ENCODE measurements at regions not wholly inside any gene's neighbourhood (a gene's known extent, or its start where the extent isn't known, plus 50 kb on each side); places are given as distances from the start of the nearest gene placed in this dataset.

GRCh38 chr3:51588724-51589123 lies 50.2 kb downstream of the RAD54L2 start (continued):
- TF ChIP-seq, protein P1, sequence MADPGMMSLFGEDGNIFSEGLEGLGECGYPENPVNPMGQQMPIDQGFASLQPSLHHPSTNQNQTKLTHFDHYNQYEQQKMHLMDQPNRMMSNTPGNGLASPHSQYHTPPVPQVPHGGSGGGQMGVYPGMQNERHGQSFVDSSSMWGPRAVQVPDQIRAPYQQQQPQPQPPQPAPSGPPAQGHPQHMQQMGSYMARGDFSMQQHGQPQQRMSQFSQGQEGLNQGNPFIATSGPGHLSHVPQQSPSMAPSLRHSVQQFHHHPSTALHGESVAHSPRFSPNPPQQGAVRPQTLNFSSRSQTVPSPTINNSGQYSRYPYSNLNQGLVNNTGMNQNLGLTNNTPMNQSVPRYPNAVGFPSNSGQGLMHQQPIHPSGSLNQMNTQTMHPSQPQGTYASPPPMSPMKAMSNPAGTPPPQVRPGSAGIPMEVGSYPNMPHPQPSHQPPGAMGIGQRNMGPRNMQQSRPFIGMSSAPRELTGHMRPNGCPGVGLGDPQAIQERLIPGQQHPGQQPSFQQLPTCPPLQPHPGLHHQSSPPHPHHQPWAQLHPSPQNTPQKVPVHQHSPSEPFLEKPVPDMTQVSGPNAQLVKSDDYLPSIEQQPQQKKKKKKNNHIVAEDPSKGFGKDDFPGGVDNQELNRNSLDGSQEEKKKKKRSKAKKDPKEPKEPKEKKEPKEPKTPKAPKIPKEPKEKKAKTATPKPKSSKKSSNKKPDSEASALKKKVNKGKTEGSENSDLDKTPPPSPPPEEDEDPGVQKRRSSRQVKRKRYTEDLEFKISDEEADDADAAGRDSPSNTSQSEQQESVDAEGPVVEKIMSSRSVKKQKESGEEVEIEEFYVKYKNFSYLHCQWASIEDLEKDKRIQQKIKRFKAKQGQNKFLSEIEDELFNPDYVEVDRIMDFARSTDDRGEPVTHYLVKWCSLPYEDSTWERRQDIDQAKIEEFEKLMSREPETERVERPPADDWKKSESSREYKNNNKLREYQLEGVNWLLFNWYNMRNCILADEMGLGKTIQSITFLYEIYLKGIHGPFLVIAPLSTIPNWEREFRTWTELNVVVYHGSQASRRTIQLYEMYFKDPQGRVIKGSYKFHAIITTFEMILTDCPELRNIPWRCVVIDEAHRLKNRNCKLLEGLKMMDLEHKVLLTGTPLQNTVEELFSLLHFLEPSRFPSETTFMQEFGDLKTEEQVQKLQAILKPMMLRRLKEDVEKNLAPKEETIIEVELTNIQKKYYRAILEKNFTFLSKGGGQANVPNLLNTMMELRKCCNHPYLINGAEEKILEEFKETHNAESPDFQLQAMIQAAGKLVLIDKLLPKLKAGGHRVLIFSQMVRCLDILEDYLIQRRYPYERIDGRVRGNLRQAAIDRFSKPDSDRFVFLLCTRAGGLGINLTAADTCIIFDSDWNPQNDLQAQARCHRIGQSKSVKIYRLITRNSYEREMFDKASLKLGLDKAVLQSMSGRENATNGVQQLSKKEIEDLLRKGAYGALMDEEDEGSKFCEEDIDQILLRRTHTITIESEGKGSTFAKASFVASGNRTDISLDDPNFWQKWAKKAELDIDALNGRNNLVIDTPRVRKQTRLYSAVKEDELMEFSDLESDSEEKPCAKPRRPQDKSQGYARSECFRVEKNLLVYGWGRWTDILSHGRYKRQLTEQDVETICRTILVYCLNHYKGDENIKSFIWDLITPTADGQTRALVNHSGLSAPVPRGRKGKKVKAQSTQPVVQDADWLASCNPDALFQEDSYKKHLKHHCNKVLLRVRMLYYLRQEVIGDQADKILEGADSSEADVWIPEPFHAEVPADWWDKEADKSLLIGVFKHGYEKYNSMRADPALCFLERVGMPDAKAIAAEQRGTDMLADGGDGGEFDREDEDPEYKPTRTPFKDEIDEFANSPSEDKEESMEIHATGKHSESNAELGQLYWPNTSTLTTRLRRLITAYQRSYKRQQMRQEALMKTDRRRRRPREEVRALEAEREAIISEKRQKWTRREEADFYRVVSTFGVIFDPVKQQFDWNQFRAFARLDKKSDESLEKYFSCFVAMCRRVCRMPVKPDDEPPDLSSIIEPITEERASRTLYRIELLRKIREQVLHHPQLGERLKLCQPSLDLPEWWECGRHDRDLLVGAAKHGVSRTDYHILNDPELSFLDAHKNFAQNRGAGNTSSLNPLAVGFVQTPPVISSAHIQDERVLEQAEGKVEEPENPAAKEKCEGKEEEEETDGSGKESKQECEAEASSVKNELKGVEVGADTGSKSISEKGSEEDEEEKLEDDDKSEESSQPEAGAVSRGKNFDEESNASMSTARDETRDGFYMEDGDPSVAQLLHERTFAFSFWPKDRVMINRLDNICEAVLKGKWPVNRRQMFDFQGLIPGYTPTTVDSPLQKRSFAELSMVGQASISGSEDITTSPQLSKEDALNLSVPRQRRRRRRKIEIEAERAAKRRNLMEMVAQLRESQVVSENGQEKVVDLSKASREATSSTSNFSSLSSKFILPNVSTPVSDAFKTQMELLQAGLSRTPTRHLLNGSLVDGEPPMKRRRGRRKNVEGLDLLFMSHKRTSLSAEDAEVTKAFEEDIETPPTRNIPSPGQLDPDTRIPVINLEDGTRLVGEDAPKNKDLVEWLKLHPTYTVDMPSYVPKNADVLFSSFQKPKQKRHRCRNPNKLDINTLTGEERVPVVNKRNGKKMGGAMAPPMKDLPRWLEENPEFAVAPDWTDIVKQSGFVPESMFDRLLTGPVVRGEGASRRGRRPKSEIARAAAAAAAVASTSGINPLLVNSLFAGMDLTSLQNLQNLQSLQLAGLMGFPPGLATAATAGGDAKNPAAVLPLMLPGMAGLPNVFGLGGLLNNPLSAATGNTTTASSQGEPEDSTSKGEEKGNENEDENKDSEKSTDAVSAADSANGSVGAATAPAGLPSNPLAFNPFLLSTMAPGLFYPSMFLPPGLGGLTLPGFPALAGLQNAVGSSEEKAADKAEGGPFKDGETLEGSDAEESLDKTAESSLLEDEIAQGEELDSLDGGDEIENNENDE (IDR thresholded peaks at IDR 0.05; ENCODE audit: insufficient replicate concordance, low read length) = no peak
- no peak for TF ChIP-seq CEBPB (IDR thresholded peaks at IDR 0.05; ENCODE audit: low read depth, low read length)
- TF ChIP-seq JUN (IDR thresholded peaks at IDR 0.05; ENCODE audit: low read depth, low read length) = no peak
- TF ChIP-seq CREB1 (IDR thresholded peaks at IDR 0.05) = no peak
- no peak for TF ChIP-seq TCF12 (IDR thresholded peaks at IDR 0.05; ENCODE audit: low read depth, low read length)
- no peak for TF ChIP-seq HDAC2 (IDR thresholded peaks at IDR 0.05; ENCODE audit: borderline replicate concordance in 1 of 2, low read depth in 2 of 2, low read length in 2 of 2)
- no peak for TF ChIP-seq SRF (IDR thresholded peaks at IDR 0.05; ENCODE audit: low read depth, low read length)
- no peak for TF ChIP-seq SIX5 (IDR thresholded peaks at IDR 0.05; ENCODE audit: low read depth, low read length)
- TF ChIP-seq KDM1A (IDR thresholded peaks at IDR 0.05; ENCODE audit: borderline replicate concordance, low read length) = no peak
- TF ChIP-seq SIRT6 (IDR thresholded peaks at IDR 0.05; ENCODE audit: low read length) = no peak
- TF ChIP-seq BACH1 (IDR thresholded peaks at IDR 0.05; ENCODE audit: low read length) = no peak
- TF ChIP-seq SP4 (IDR thresholded peaks at IDR 0.05; ENCODE audit: low read length) = no peak
